Upper lobe of left lung (tissue), 4 donors: ENCODE measurements at regions not wholly inside any gene's neighbourhood (a gene's known extent, or its start where the extent isn't known, plus 50 kb on each side); places are given as distances from the start of the nearest gene placed in this dataset.

Source experiments
- CTCF ChIP-seq, 6 experiments: fragments of 450-650 bp in 4 of 6; fragments of 200-600 bp in 2 of 6; sonication (generic) in 2 of 6; IDR thresholded peaks; one replicate each; pipeline ENCODE4 v1.5.1; 2016 to 2019; ENCODE audit warnings: antibody characterized with exemption in 6 of 6
- POLR2AphosphoS5 ChIP-seq, 2 donors: sonication (generic); formaldehyde crosslinking; IDR thresholded peaks; one replicate each; pipeline ENCODE4 v1.5.1; 2017; ENCODE audit warnings: antibody characterized with exemption in 2 of 2

GRCh38 chr5:167304834-167305469 lies 986.5 kb upstream of the WWC1 start:
- TF ChIP-seq POLR2AphosphoS5 (IDR thresholded peaks at IDR 0.05) (no peak), CTCF (IDR thresholded peaks at IDR 0.05) (no peak)
